Transverse colon (tissue), 3 donors: ENCODE measurements at regions not wholly inside any gene's neighbourhood (a gene's known extent, or its start where the extent isn't known, plus 50 kb on each side); places are given as distances from the start of the nearest gene placed in this dataset.

Experiments used
- CTCF ChIP-seq, 5 experiments: fragments of 200-600 bp in 3 of 5; fragments of 450-650 bp in 2 of 5; sonication (generic) in 3 of 5; IDR thresholded peaks; 1 replicate in 2 of 5; 2 replicates in 3 of 5; pipeline ENCODE4 v1.5.1; 2016 to 2017; ENCODE audit warnings: antibody characterized with exemption in 5 of 5, inconsistent platforms in 3 of 5, mild to moderate bottlenecking in 2 of 5, moderate library complexity in 1 of 5
- EP300 ChIP-seq: sonication (generic); formaldehyde crosslinking; IDR thresholded peaks from one replicate; pipeline ENCODE4 v1.6.1; 2017; ENCODE audit warnings: antibody characterized with exemption, low read depth
- POLR2A ChIP-seq: fragments of 450-650 bp; IDR thresholded peaks from one replicate; pipeline ENCODE4 v1.6.1; 2016; ENCODE audit warnings: antibody characterized with exemption, mild to moderate bottlenecking, moderate library complexity

- TF ChIP-seq EP300: no peak
- no peak for TF ChIP-seq CTCF (IDR thresholded peaks at IDR 0.05)
- no peak for TF ChIP-seq POLR2A
Observed at GRCh38 chr20:61030130-61030529, 221.9 kb upstream of the CDH4 start.
